HepG2 (cell line): ENCODE measurements at regions not wholly inside any gene's neighbourhood (a gene's known extent, or its start where the extent isn't known, plus 50 kb on each side); places are given as distances from the start of the nearest gene placed in this dataset.

Experiments used
- BCLAF1 ChIP-seq: fragments of 450-650 bp; IDR thresholded peaks from 2 replicates; pipeline ENCODE4 v1.6.1; 2017; ENCODE audit warnings: mild to moderate bottlenecking
- CTCF ChIP-seq: sonication (generic); formaldehyde crosslinking; IDR thresholded peaks from 2 replicates; pipeline ENCODE4 v1.5.0; 2020; ENCODE audit warnings: mild to moderate bottlenecking, missing genetic modification reagents, moderate library complexity
- EZH2 ChIP-seq: conservative IDR thresholded peaks from 2 replicates; pipeline ENCODE4 v1.6.1; 2012; ENCODE audit warnings: mild to moderate bottlenecking, low read depth, low read length, moderate library complexity
- GABPA ChIP-seq, 2 experiments: IDR thresholded peaks; 2 replicates each; pipeline ENCODE4 v1.6.1; 2011 to 2016; ENCODE audit warnings: low read depth in 2 of 2, low read length in 1 of 2, missing biosample characterization in 1 of 2, missing genetic modification characterization in 1 of 2
- GATAD2A ChIP-seq: IDR thresholded peaks from 2 replicates; pipeline ENCODE4 v1.6.1; 2016
- GTF3A ChIP-seq: sonication (generic); formaldehyde crosslinking; conservative IDR thresholded peaks from 2 replicates; pipeline ENCODE4 v1.4.0; 2020; ENCODE audit warnings: mild to moderate bottlenecking, missing genetic modification reagents
- JUNB ChIP-seq: sonication (generic); formaldehyde crosslinking; IDR thresholded peaks from 2 replicates; pipeline ENCODE4 v1.8.0; 2022; ENCODE audit warnings: missing genetic modification reagents, mild to moderate bottlenecking, borderline replicate concordance
- POLR2A ChIP-seq, 2 experiments: IDR thresholded peaks; 2 replicates each; pipeline ENCODE4 v1.6.1; 2011; ENCODE audit warnings: low read depth in 2 of 2, low read length in 2 of 2, mild to moderate bottlenecking in 1 of 2, moderate library complexity in 1 of 2; ENCODE audit not compliant: insufficient read depth in 1 of 2
- ZNF609 ChIP-seq: sonication (generic); formaldehyde crosslinking; IDR thresholded peaks from 2 replicates; pipeline ENCODE4 v1.4.0; 2020; ENCODE audit warnings: mild to moderate bottlenecking, missing genetic modification reagents, borderline replicate concordance
- ZNF644 ChIP-seq: IDR thresholded peaks from 2 replicates; pipeline ENCODE4 v1.6.1; 2016; ENCODE audit warnings: low read depth
- ZNF704 ChIP-seq: sonication (generic); formaldehyde crosslinking; IDR thresholded peaks from 2 replicates; pipeline ENCODE4 v1.8.1; 2023; ENCODE audit warnings: mild to moderate bottlenecking, inconsistent platforms, moderate library complexity, missing genetic modification reagents, borderline replicate concordance

GRCh38 chr3:34247401-34247800 lies 449.0 kb downstream of the PDCD6IP start:
- TF ChIP-seq JUNB (no peak), GTF3A (no peak), CTCF (CRISPR knock-in tag) (no peak), ZNF704 (CRISPR knock-in tag) (no peak), GABPA (IDR thresholded peaks at IDR 0.05; ENCODE audit: low read depth, low read length) (no peak), GABPA (CRISPR knock-in tag; IDR thresholded peaks at IDR 0.05; ENCODE audit: low read depth) (no peak), ZNF644 (CRISPR knock-in tag) (no peak), ZNF609 (no peak), POLR2A (IDR thresholded peaks at IDR 0.05; ENCODE audit: insufficient read depth in 1 of 2, low read depth in 2 of 2, low read length in 2 of 2) (no peak), BCLAF1 (no peak), GATAD2A (CRISPR knock-in tag) (no peak), EZH2 (no peak)
